Activated naive CD4-positive, alpha-beta T cell treated with anti-CD3 and anti-CD28 coated beads for 36 hours (primary cell): ENCODE measurements at regions not wholly inside any gene's neighbourhood (a gene's known extent, or its start where the extent isn't known, plus 50 kb on each side); places are given as distances from the start of the nearest gene placed in this dataset.

Source experiments
- CTCF ChIA-PET: fragments of 350-600 bp; sonication (Branson Sonifier 250); formaldehyde crosslinking; loops from one replicate; lab custom pipeline; 2021; ENCODE audit warnings: antibody characterized with exemption; lab: Charles Lee
- DNase-seq: peaks from one replicate; pipeline ENCODE4 v3.0.0-alpha.2; 2020
- H3K27ac Mint-ChIP-seq: one replicate; pipeline ENCODE4 v1.8.0; 2021; ENCODE audit warnings: mild to moderate bottlenecking, mixed read lengths
- H3K27me3 Mint-ChIP-seq: one replicate; pipeline ENCODE4 v1.8.0; 2021; ENCODE audit warnings: low read depth, mixed read lengths
- H3K36me3 Mint-ChIP-seq: one replicate; pipeline ENCODE4 v1.8.0; 2021; ENCODE audit warnings: low read depth, mixed read lengths
- H3K4me1 Mint-ChIP-seq: one replicate; pipeline ENCODE4 v1.8.0; 2021; ENCODE audit warnings: low read depth, mixed read lengths
- H3K4me3 Mint-ChIP-seq: one replicate; pipeline ENCODE4 v1.8.0; 2021; ENCODE audit warnings: mild to moderate bottlenecking, moderate library complexity, mixed read lengths
- H3K9me3 Mint-ChIP-seq: one replicate; pipeline ENCODE4 v1.8.0; 2021; ENCODE audit warnings: mixed read lengths
- intact Hi-C: fragments of 100-400 bp; cut with micrococcal nuclease; formaldehyde crosslinking; loops from one replicate; pipeline ENCODE4 v1.15.1; 2023

GRCh38 chr15:95653361-95653805 is 677.1 kb upstream of the NR2F2 start:
- Mint-ChIP-seq H3K9me3 (no peaks in the 10 kb centered on the region), H3K27ac (no peak overlapping the region), H3K27me3 (peaks cover under 1% of the 10 kb centered on the region), H3K4me3 (no peak overlapping the region), H3K36me3 (no peaks in the 10 kb centered on the region), H3K4me1 (no peaks in the 10 kb centered on the region)
- CTCF ChIA-PET, result no interaction called here
- DNase-seq, result no peak
- intact Hi-C loops, result no loop called here

- Mint-ChIP-seq H3K27me3 (peaks cover 9% of the 10 kb centered on the region), H3K9me3 (no peaks in the 10 kb centered on the region), H3K4me1 (no peaks in the 10 kb centered on the region), H3K27ac (no peak overlapping the region), H3K36me3 (no peaks in the 10 kb centered on the region), H3K4me3 (no peak overlapping the region)
- intact Hi-C loops, result no loop called here
- CTCF ChIA-PET, result no interaction called here
- DNase-seq, result no peak
Observed at GRCh38 chr15:95655089-95655607, 675.4 kb upstream of the NR2F2 start.

- no peaks in the 10 kb centered on the region for H3K36me3 Mint-ChIP-seq
- intact Hi-C loops, result no loop called here
- CTCF ChIA-PET, result no interaction called here
- peaks cover 9% of the 10 kb centered on the region for H3K27me3 Mint-ChIP-seq
- no peaks in the 10 kb centered on the region for H3K4me1 Mint-ChIP-seq
- no peak for DNase-seq
- H3K27ac Mint-ChIP-seq, result no peak overlapping the region
- no peaks in the 10 kb centered on the region for H3K9me3 Mint-ChIP-seq
- H3K4me3 Mint-ChIP-seq, result no peak overlapping the region
Observed at GRCh38 chr15:95656595-95656994, 673.9 kb upstream of the NR2F2 start.

GRCh38 chr15:95658799-95659198 is 671.7 kb upstream of the NR2F2 start:
- Mint-ChIP-seq H3K27ac (no peak overlapping the region), H3K27me3 (peaks cover 9% of the 10 kb centered on the region), H3K4me1 (no peaks in the 10 kb centered on the region), H3K4me3 (no peak overlapping the region), H3K36me3 (no peaks in the 10 kb centered on the region), H3K9me3 (no peaks in the 10 kb centered on the region)
- intact Hi-C loops, result no loop called here
- no peak for DNase-seq
- CTCF ChIA-PET, result no interaction called here

GRCh38 chr15:95659656-95660055 is 670.8 kb upstream of the NR2F2 start:
- no peaks in the 10 kb centered on the region for H3K4me1 Mint-ChIP-seq
- no peak overlapping the region for H3K4me3 Mint-ChIP-seq
- CTCF ChIA-PET, result no interaction called here
- H3K36me3 Mint-ChIP-seq, result no peaks in the 10 kb centered on the region
- no peaks in the 10 kb centered on the region for H3K9me3 Mint-ChIP-seq
- H3K27me3 Mint-ChIP-seq, result peaks cover 9% of the 10 kb centered on the region
- no peak for DNase-seq
- H3K27ac Mint-ChIP-seq, result no peak overlapping the region
- intact Hi-C loops, result no loop called here

- Mint-ChIP-seq H3K27me3 (peaks cover 10% of the 10 kb centered on the region), H3K27ac (no peak overlapping the region), H3K4me3 (no peak overlapping the region), H3K36me3 (no peaks in the 10 kb centered on the region), H3K4me1 (no peaks in the 10 kb centered on the region), H3K9me3 (no peaks in the 10 kb centered on the region)
- no peak for DNase-seq
- CTCF ChIA-PET, result no interaction called here
- intact Hi-C loops, result no loop called here
Observed at GRCh38 chr15:95662638-95663037, 667.9 kb upstream of the NR2F2 start.

GRCh38 chr15:95663156-95664100 is 667.1 kb upstream of the NR2F2 start:
- Mint-ChIP-seq H3K9me3 (no peaks in the 10 kb centered on the region), H3K36me3 (no peaks in the 10 kb centered on the region), H3K4me3 (no peak overlapping the region), H3K4me1 (peaks cover 2% of the 10 kb centered on the region), H3K27me3 (peaks cover 17% of the 10 kb centered on the region), H3K27ac (no peak overlapping the region)
- no peak for DNase-seq
- CTCF ChIA-PET, result no interaction called here
- intact Hi-C loops, result no loop called here

- no peaks in the 10 kb centered on the region for H3K36me3 Mint-ChIP-seq
- intact Hi-C loops, result no loop called here
Observed at GRCh38 chr15:95664450-95664849, 666.0 kb upstream of the NR2F2 start.

GRCh38 chr15:95669146-95669922 is 661.2 kb upstream of the NR2F2 start:
- intact Hi-C loops, result no loop called here
- Mint-ChIP-seq H3K27me3 (peaks cover 12% of the 10 kb centered on the region), H3K27ac (no peak overlapping the region), H3K4me1 (peaks cover 8% of the 10 kb centered on the region), H3K9me3 (no peaks in the 10 kb centered on the region), H3K36me3 (no peaks in the 10 kb centered on the region), H3K4me3 (no peak overlapping the region)
- CTCF ChIA-PET, result no interaction called here
- DNase-seq, result no peak

More at GRCh38 chr15:95664450-95664849, 666.0 kb upstream of the NR2F2 start:
- H3K27me3 Mint-ChIP-seq, result peaks cover 13% of the 10 kb centered on the region
- H3K9me3 Mint-ChIP-seq, result no peaks in the 10 kb centered on the region
- H3K4me1 Mint-ChIP-seq, result peaks cover 6% of the 10 kb centered on the region
- CTCF ChIA-PET, result no interaction called here
- no peak overlapping the region for H3K27ac Mint-ChIP-seq
- no peak overlapping the region for H3K4me3 Mint-ChIP-seq
- no peak for DNase-seq

GRCh38 chr15:95674031-95674430 is 656.5 kb upstream of the NR2F2 start:
- no peaks in the 10 kb centered on the region for H3K9me3 Mint-ChIP-seq
- DNase-seq, result no peak
- CTCF ChIA-PET, result no interaction called here
- H3K27me3 Mint-ChIP-seq, result peaks cover 19% of the 10 kb centered on the region
- intact Hi-C loops, result no loop called here
- H3K4me3 Mint-ChIP-seq, result no peak overlapping the region
- H3K4me1 Mint-ChIP-seq, result peaks cover 6% of the 10 kb centered on the region
- H3K36me3 Mint-ChIP-seq, result no peaks in the 10 kb centered on the region
- H3K27ac Mint-ChIP-seq, result no peak overlapping the region

- no peak overlapping the region for H3K4me3 Mint-ChIP-seq
- H3K36me3 Mint-ChIP-seq, result no peaks in the 10 kb centered on the region
- peaks cover 19% of the 10 kb centered on the region for H3K27me3 Mint-ChIP-seq
- H3K9me3 Mint-ChIP-seq, result no peaks in the 10 kb centered on the region
- H3K27ac Mint-ChIP-seq, result no peak overlapping the region
- intact Hi-C loops, result no loop called here
- H3K4me1 Mint-ChIP-seq, result no peaks in the 10 kb centered on the region
- DNase-seq, result no peak
- CTCF ChIA-PET, result no interaction called here
Observed at GRCh38 chr15:95676500-95676899, 654.0 kb upstream of the NR2F2 start.

- no peaks in the 10 kb centered on the region for H3K9me3 Mint-ChIP-seq
- DNase-seq, result no peak
- H3K27ac Mint-ChIP-seq, result no peak overlapping the region
- peaks cover 12% of the 10 kb centered on the region for H3K27me3 Mint-ChIP-seq
- CTCF ChIA-PET, result no interaction called here
- H3K36me3 Mint-ChIP-seq, result no peaks in the 10 kb centered on the region
- no peaks in the 10 kb centered on the region for H3K4me1 Mint-ChIP-seq
- intact Hi-C loops, result no loop called here
- no peak overlapping the region for H3K4me3 Mint-ChIP-seq
Observed at GRCh38 chr15:95679847-95680582, 650.5 kb upstream of the NR2F2 start.
